Duodenal mucosa (tissue), 2 donors: ENCODE measurements at regions not wholly inside any gene's neighbourhood (a gene's known extent, or its start where the extent isn't known, plus 50 kb on each side); places are given as distances from the start of the nearest gene placed in this dataset.
"Not testable (repeated sequence)": the region's sequence is repeated elsewhere in the genome, so short reads cannot be mapped to it uniquely, and the experiment has no call there.

ENCODE experiments used
- H3K27ac ChIP-seq: one replicate; pipeline ENCODE4 v1.7.0; 2013; ENCODE audit warnings: low read depth, low read length
- H3K27me3 ChIP-seq, 2 donors: one replicate each; pipeline ENCODE4 v1.7.0; 2013; ENCODE audit warnings: low read length in 2 of 2, control low read depth in 1 of 2; ENCODE audit not compliant: insufficient read depth in 2 of 2, control insufficient read depth in 1 of 2
- H3K36me3 ChIP-seq, 2 donors: one replicate each; pipeline ENCODE4 v1.7.0; 2013; ENCODE audit warnings: low read length in 2 of 2, control low read depth in 1 of 2; ENCODE audit not compliant: insufficient read depth in 2 of 2, control insufficient read depth in 1 of 2
- H3K4me1 ChIP-seq, 2 donors: one replicate each; pipeline ENCODE4 v1.7.0; 2013; ENCODE audit warnings: low read length in 2 of 2, control low read depth in 1 of 2; ENCODE audit not compliant: insufficient read depth in 2 of 2, control insufficient read depth in 1 of 2
- H3K4me3 ChIP-seq, 2 donors: one replicate each; pipeline ENCODE4 v1.7.0; 2013; ENCODE audit warnings: low read length in 2 of 2, low read depth in 1 of 2
- H3K9ac ChIP-seq, 2 donors: one replicate each; pipeline ENCODE4 v1.7.0; 2013; ENCODE audit warnings: low read length in 2 of 2, low read depth in 1 of 2
- H3K9me3 ChIP-seq, 2 donors: one replicate each; pipeline ENCODE4 v1.7.0; 2013; ENCODE audit warnings: low read length in 2 of 2, control low read depth in 1 of 2; ENCODE audit not compliant: control insufficient read depth in 1 of 2

GRCh38 chr4:126525400-126525799, 1107.4 kb upstream of the INTU start:
- H3K36me3 ChIP-seq, H3K4me1 ChIP-seq, H3K27me3 ChIP-seq, H3K9me3 ChIP-seq, H3K9ac ChIP-seq, H3K27ac ChIP-seq, H3K4me3 ChIP-seq: not testable (repeated sequence)

- no peak overlapping the region for H3K9ac ChIP-seq
- H3K4me1 ChIP-seq, result no peaks in the 10 kb centered on the region
- H3K27me3 ChIP-seq, result no peaks in the 10 kb centered on the region
- H3K4me3 ChIP-seq, result no peak overlapping the region
- no peak overlapping the region for H3K27ac ChIP-seq
- H3K36me3 ChIP-seq, result no peaks in the 10 kb centered on the region
- H3K9me3 ChIP-seq, result peaks cover 2 to 10% of the 10 kb centered on the region in 2 donors
These were observed 1106.4 kb upstream of the INTU start for GRCh38 chr4:126526335-126526734.

GRCh38 chr4:126529997-126530396, 1102.8 kb upstream of the INTU start:
- Histone ChIP-seq H3K27ac (no peak overlapping the region), H3K9ac (no peak overlapping the region), H3K36me3 (no peaks in the 10 kb centered on the region), H3K4me1 (no peaks in the 10 kb centered on the region), H3K9me3 (peaks cover 0 to 10% of the 10 kb centered on the region in 2 donors), H3K27me3 (no peaks in the 10 kb centered on the region), H3K4me3 (no peak overlapping the region)

- Histone ChIP-seq H3K9me3 (peaks cover 0 to 6% of the 10 kb centered on the region in 2 donors), H3K9ac (no peak overlapping the region), H3K4me3 (no peak overlapping the region), H3K27ac (no peak overlapping the region), H3K4me1 (no peaks in the 10 kb centered on the region), H3K36me3 (no peaks in the 10 kb centered on the region), H3K27me3 (no peaks in the 10 kb centered on the region)
These were observed 1101.7 kb upstream of the INTU start for GRCh38 chr4:126530996-126531585.

DNA sequence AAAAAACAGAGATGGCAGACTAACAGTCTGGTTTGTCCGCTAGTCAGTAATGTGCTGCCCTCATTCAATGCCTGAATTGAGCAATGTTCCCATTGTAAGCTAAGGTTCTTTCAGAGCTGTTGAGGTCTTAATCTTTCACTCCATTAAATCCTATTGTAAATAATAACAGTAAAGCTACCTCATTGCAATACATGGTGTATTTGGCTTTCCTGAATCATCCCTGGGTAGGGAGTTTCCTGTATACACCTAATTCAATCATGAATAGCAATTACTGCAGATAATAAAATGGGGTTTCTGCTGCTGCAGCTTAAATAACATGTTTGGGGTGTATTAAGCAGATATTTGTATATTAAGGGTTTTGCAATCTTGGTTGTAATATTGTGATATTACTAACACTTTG, 1100.2 kb upstream of the INTU start:
- H3K36me3 ChIP-seq, result no peaks in the 10 kb centered on the region
- no peak overlapping the region for H3K9ac ChIP-seq
- no peaks in the 10 kb centered on the region for H3K9me3 ChIP-seq
- H3K4me1 ChIP-seq, result no peaks in the 10 kb centered on the region
- no peaks in the 10 kb centered on the region for H3K27me3 ChIP-seq
- no peak overlapping the region for H3K27ac ChIP-seq
- H3K4me3 ChIP-seq, result no peak overlapping the region

DNA sequence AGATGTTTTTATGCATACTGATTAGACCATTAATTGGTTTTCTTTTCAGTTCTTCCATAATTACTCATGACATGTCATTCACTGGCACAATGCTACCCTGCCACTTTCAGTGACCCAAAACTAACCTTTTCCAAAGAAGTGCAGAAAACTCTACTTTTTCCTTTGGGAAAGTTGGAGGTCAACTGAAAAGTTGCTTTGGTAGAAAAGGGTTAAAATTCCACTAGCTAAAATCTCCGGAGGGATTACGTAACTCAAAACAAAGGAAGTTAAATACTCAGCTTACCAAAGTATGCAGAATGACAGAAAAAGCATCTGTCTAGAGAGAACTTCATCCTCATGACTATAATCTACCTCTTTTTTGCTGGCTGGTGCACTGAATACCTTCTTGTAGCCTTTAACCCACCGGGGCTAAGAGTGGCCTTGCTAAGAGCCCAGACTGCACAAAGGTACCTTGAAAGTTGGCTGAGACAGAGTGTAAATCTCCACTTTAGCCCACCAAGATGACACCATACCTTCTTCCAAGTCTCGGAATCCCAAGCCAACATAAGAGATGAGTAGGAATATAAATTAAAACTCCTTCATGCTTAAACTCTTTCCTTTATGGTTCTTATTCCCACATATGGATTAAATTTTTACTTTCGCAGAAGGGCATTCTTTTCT, 1099.5 kb upstream of the INTU start:
- no peaks in the 10 kb centered on the region for H3K4me1 ChIP-seq
- no peaks in the 10 kb centered on the region for H3K9me3 ChIP-seq
- H3K36me3 ChIP-seq, result no peaks in the 10 kb centered on the region
- H3K4me3 ChIP-seq, result no peak overlapping the region
- no peaks in the 10 kb centered on the region for H3K27me3 ChIP-seq
- no peak overlapping the region for H3K9ac ChIP-seq
- H3K27ac ChIP-seq, result no peak overlapping the region

GRCh38 chr4:126539771-126540170, 1093.0 kb upstream of the INTU start:
- Histone ChIP-seq H3K9ac (no peak overlapping the region), H3K4me3 (no peak overlapping the region), H3K27ac (no peak overlapping the region), H3K4me1 (no peaks in the 10 kb centered on the region), H3K27me3 (no peaks in the 10 kb centered on the region), H3K36me3 (no peaks in the 10 kb centered on the region), H3K9me3 (no peaks in the 10 kb centered on the region)

DNA sequence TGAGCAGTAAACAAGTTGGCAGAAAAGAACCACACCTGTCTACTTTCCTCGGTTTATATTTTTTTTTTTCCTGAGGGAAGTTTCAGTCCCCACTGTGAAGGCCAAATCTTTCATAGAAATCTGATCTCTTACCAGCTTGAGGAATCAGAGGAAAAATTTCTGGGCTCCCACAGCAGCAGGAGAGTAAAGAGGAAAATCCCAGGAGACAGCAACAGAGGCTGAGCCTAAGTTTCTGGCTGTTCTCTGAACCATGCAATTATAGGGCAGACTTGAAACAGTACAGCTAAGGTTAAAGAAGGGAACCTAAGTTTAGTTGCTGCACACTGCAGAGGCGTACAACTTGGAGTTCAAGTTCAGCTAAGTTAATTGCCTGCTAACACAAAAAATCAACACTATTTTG, 1090.9 kb upstream of the INTU start:
- Histone ChIP-seq H3K27ac (no peak overlapping the region), H3K27me3 (no peaks in the 10 kb centered on the region)

DNA sequence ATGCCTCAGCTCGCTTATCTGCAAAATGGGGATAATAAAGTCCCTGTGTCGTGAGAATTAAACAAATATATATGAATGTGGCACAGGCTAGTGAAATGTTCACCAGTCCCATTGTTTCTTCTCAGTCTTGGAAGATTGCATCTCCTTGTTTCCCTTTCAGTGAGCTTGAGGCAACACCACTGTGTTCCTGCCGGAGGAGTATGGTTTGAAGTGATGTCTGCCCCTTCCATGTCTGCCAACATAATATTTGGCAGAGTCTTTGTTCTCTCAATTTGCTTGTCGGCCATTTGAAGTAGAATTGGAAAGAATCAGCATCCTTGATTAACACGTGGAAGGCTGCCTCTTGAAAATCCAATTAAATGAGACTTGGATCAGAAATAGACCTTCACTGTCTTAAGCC, 1088.5 kb upstream of the INTU start:
- Histone ChIP-seq H3K4me3 (no peak overlapping the region), H3K27me3 (no peaks in the 10 kb centered on the region), H3K9ac (no peak overlapping the region), H3K4me1 (no peaks in the 10 kb centered on the region), H3K36me3 (no peaks in the 10 kb centered on the region), H3K27ac (no peak overlapping the region), H3K9me3 (no peaks in the 10 kb centered on the region)

More for the DNA sequence above, 1090.9 kb upstream of the INTU start:
- Histone ChIP-seq H3K4me3 (no peak overlapping the region), H3K9ac (no peak overlapping the region), H3K9me3 (no peaks in the 10 kb centered on the region), H3K4me1 (no peaks in the 10 kb centered on the region), H3K36me3 (no peaks in the 10 kb centered on the region)

- not testable (repeated sequence) for H3K4me1 ChIP-seq, H3K36me3 ChIP-seq, H3K27me3 ChIP-seq, H3K27ac ChIP-seq, H3K9ac ChIP-seq, H3K4me3 ChIP-seq, H3K9me3 ChIP-seq
These were observed 1086.6 kb upstream of the INTU start for GRCh38 chr4:126546197-126546596.
